Heart right ventricle (tissue), 16 donors: ENCODE measurements at regions not wholly inside any gene's neighbourhood (a gene's known extent, or its start where the extent isn't known, plus 50 kb on each side); places are given as distances from the start of the nearest gene placed in this dataset.
"Not testable (repeated sequence)": the region's sequence is repeated elsewhere in the genome, so short reads cannot be mapped to it uniquely, and the experiment has no call there.

Experiments used
- ATAC-seq, 8 donors: fragments of 200-7000 bp; cut with Tn5 transposase; one replicate each; pipeline ENCODE4 v1.9.1; 2020; ENCODE audit warnings: mild to moderate bottlenecking in 8 of 8, moderate library complexity in 8 of 8, moderate number of reproducible peaks in 1 of 8
- DNase-seq, 2 donors: peaks; one replicate each; pipeline ENCODE4 v3.0.0-alpha.2; 2020
- H3K27ac ChIP-seq, 10 donors: fragments of 200-600 bp; sonication (generic) in 2 of 10; one replicate each; pipeline versions ENCODE4 v1.5.0 to v1.8.0; 2020 to 2022; ENCODE audit warnings: mild to moderate bottlenecking in 3 of 10
- H3K27me3 ChIP-seq, 7 donors: fragments of 200-600 bp; one replicate each; pipeline ENCODE4 v1.8.0; 2021 to 2022; ENCODE audit warnings: mild to moderate bottlenecking in 2 of 7
- H3K36me3 ChIP-seq, 9 donors: fragments of 200-600 bp; sonication (generic) in 1 of 9; one replicate each; pipeline versions ENCODE4 v1.5.0 to v1.8.0; 2020 to 2022; ENCODE audit warnings: mild to moderate bottlenecking in 2 of 9
- H3K4me1 ChIP-seq, 9 donors: fragments of 200-600 bp; sonication (generic) in 1 of 9; one replicate each; pipeline versions ENCODE4 v1.5.0 to v1.8.0; 2020 to 2022; ENCODE audit warnings: mild to moderate bottlenecking in 4 of 9
- H3K4me3 ChIP-seq, 10 donors: fragments of 200-600 bp; sonication (generic) in 2 of 10; one replicate each; pipeline versions ENCODE4 v1.5.0 to v1.8.0; 2020 to 2022; ENCODE audit warnings: mild to moderate bottlenecking in 7 of 10, moderate library complexity in 2 of 10
- H3K9me3 ChIP-seq, 11 donors: fragments of 200-600 bp in 10 of 11; sonication (generic) in 2 of 11; one replicate each; pipeline versions ENCODE4 v1.5.0 to v1.8.0; 2013 to 2022; ENCODE audit warnings: mild to moderate bottlenecking in 2 of 11, control low read depth in 1 of 11, moderate library complexity in 1 of 11
- CTCF ChIP-seq, 9 donors: fragments of 200-600 bp; sonication (generic) in 2 of 9; IDR thresholded peaks; one replicate each; pipeline versions ENCODE4 v1.5.0 to v1.8.0; 2021 to 2022; ENCODE audit warnings: antibody characterized with exemption in 9 of 9, mild to moderate bottlenecking in 5 of 9, moderate library complexity in 1 of 9
- WGBS, 2 donors: extraction: QIAGEN DNeasy Blood & Tissue Kit; methylation state at CpG; one replicate each; pipeline ENCODE4 v1.1.7; 2013; ENCODE audit warnings: inconsistent platforms in 1 of 2; 5-methylcytosine and 5-hydroxymethylcytosine counted together
- intact Hi-C, 10 donors: fragments of 100-400 bp; cut with DNase I; formaldehyde crosslinking; loops; one replicate each; pipeline versions ENCODE4 v1.11.1 to v1.14.2; 2022
- donor health status: Arrhythmogenic right ventricular cardiomyopathy.
- donor health status: ischemic (EF 13 %, LVEDD 7.1; RV severe dilation, severe dysfunction).
- donor health status: healthy with polysubstance abuse.
- donor health status: DM: no; HTN: yes; CAD: no.
- donor health status: DM: no; HTN: no; CAD: no.
- donor health status: ischemic (EF 25% LVEDD 6.9; RV normal size, moderate dysfunction).
- donor health status: ischemic (EF 25% LVEDD 5.7; RV mildly dilated, moderate dysfunction).
- donor health status: healthy.
- donor health status: DM: yes; HTN: yes; CAD: no.
- donor health status: Ischemic cardiomyopathy.
- donor health status: ischemic (EF 35%, LVEDD 5.7; RV mildly dilated, moderate dysfunction).
- donor health status: nonischemic (EF 11% LVEDD 7.7; RV severe dilation, severe dysfunction).
- donor health status: DM: yes; HTN: yes; CAD: no.
- donor health status: PGD.
- donor health status: ischemic (EF 29% LVEDD 5.4; RV normal size, mild dysfunction).
- donor health status: nonischemic (EF 23%, LVEDD 6.1; RV moderate dilation, normal function).

- H3K27ac ChIP-seq, result no peak overlapping the region
- peaks cover 0 to 3% (median 0%) of the 10 kb centered on the region in 11 donors for H3K9me3 ChIP-seq
- peaks cover 0 to 9% (median 0%) of the 10 kb centered on the region in 9 donors for H3K4me1 ChIP-seq
- H3K4me3 ChIP-seq, result no peak overlapping the region
- H3K36me3 ChIP-seq, result no peaks in the 10 kb centered on the region
- no peaks in the 10 kb centered on the region for H3K27me3 ChIP-seq
- intact Hi-C loops, result no loop called here
- ATAC-seq (peak in 2 of 8 donors; percentile 45 to 56), DNase-seq (no peak)
- no peak for TF ChIP-seq CTCF (IDR thresholded peaks at IDR 0.05)
Measured at GRCh38 chr5:60457233-60457632, 242.7 kb downstream of the DEPDC1B start.

DNA sequence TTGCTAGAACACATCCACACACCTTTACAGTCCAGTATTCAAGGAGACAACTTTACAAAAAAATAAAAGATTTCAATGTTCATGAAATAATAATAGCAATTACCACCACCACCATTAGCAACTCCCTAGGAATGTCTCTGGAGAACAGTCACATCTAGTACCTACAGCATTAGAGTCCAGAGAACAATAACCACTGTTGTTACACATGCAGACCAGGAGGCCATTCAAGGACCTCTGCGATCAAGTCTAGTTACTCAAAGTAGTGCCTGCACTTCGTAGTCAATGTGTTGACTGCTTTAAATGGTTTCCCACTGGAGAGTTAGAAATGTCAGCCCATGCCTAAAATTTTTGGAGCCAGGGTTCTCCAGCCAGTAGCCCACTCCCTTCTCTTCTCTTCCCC lies 244.4 kb downstream of the DEPDC1B start:
- H3K27ac ChIP-seq, result no peak overlapping the region
- H3K36me3 ChIP-seq, result no peaks in the 10 kb centered on the region
- WGBS, 2 donors, result 75 to 88% methylated on average over 2 of the region's 2 CpGs
- DNase-seq (no peak), ATAC-seq (no peak)
- no peak for TF ChIP-seq CTCF (IDR thresholded peaks at IDR 0.05)
- intact Hi-C loops, result no loop called here
- peaks cover 0 to 3% (median 0%) of the 10 kb centered on the region in 11 donors for H3K9me3 ChIP-seq
- H3K27me3 ChIP-seq, result no peaks in the 10 kb centered on the region
- peaks cover 0 to 9% (median 0%) of the 10 kb centered on the region in 9 donors for H3K4me1 ChIP-seq
- no peak overlapping the region for H3K4me3 ChIP-seq

GRCh38 chr5:60454277-60454676 lies 245.7 kb downstream of the DEPDC1B start:
- DNase-seq, H3K27me3 ChIP-seq, intact Hi-C loops, H3K4me1 ChIP-seq, H3K9me3 ChIP-seq, H3K4me3 ChIP-seq, ATAC-seq, H3K27ac ChIP-seq, H3K36me3 ChIP-seq: not testable (repeated sequence)
- WGBS, 2 donors, result 95 to 96% methylated on average over 4 of the region's 4 CpGs

DNA sequence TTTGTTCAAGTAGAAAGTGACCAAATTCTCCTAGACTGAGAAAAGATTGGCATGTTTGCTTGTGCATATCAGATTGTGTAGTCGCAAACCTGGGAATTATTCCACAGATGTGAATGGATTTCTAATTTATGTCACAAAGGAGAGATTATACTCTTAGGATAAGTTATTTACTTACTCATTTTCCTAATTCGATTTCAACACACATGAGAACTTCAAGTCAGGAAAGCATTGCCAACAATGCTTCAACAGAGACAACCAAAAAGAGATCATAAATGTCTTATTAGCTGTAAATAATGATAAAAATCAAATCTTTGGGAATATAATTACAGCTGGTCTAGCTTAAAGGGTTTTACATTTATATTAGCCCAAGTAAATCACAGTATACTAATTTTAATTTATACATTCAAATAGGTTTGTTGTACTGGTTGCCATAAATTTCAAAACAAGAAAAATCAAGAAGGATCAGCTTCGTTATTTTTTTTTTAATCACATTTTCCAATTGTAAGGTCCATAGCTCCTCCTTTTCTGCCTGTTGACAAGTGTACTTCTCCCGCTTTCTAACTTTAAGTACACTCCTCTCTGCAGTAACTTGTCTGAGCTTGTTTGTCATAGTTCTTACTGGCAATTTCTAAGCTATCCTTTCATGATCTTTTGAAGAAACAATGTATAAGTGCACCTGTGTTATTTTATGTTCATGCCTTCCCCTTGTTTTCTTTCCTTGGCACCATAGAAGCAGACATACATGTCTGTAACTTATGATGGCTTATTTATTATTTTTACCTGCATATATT lies 246.6 kb downstream of the DEPDC1B start:
- WGBS, 2 donors, result 90% methylated on average over 4 of the region's 4 CpGs
- DNase-seq (no peak), ATAC-seq (no peak)
- H3K9me3 ChIP-seq, result peaks cover 0 to 3% (median 0%) of the 10 kb centered on the region in 11 donors
- H3K4me3 ChIP-seq, result no peak overlapping the region
- no peaks in the 10 kb centered on the region for H3K36me3 ChIP-seq
- TF ChIP-seq CTCF (IDR thresholded peaks at IDR 0.05), result no peak
- no peak overlapping the region for H3K27ac ChIP-seq
- intact Hi-C loops, result no loop called here
- no peaks in the 10 kb centered on the region for H3K27me3 ChIP-seq
- H3K4me1 ChIP-seq, result peaks cover 0 to 9% (median 0%) of the 10 kb centered on the region in 9 donors

DNA sequence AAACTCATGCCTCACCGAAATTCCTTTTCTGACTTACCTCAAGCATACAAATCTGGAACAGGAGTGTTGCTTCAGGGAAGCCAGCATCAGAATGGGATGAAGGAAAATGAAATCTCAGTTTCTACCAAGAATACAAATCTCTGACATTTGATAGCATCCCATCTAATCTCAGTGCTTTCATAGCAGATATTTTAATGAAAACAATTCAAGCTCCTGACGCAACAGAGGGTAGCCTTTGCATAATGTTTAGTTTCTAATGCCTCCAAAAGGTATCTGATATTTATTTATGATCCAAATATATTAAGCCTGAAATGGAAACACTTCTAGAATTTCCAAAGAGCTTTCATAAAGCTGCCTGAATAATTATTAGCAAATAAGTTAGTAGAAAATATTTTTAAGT lies 251.4 kb downstream of the DEPDC1B start:
- no peak for DNase-seq
- 85 to 91% methylated on average over 2 of the region's 2 CpGs for WGBS, 2 donors
- Histone ChIP-seq H3K4me1 (no peaks in the 10 kb centered on the region), H3K36me3 (no peaks in the 10 kb centered on the region), H3K4me3 (no peak overlapping the region), H3K27me3 (no peaks in the 10 kb centered on the region), H3K9me3 (no peaks in the 10 kb centered on the region), H3K27ac (no peak overlapping the region)
- TF ChIP-seq CTCF (IDR thresholded peaks at IDR 0.05), result no peak
- intact Hi-C loops, result no loop called here
- ATAC-seq, result no peak
